Neural crest cell (in vitro differentiated cells): ENCODE measurements at regions not wholly inside any gene's neighbourhood (a gene's known extent, or its start where the extent isn't known, plus 50 kb on each side); places are given as distances from the start of the nearest gene placed in this dataset.

Experiments
- DNase-seq: peaks from one replicate; pipeline ENCODE4 v3.0.0; 2021; ENCODE audit warnings: low read depth, mixed read lengths, low spot score
- H3K27ac Mint-ChIP-seq: one replicate; pipeline ENCODE4 v1.8.0; 2021; ENCODE audit warnings: mild to moderate bottlenecking, mixed read lengths; ENCODE audit not compliant: unreplicated experiment
- H3K27me3 Mint-ChIP-seq: 2 replicates; pipeline ENCODE4 v1.8.0; 2021; ENCODE audit warnings: low read depth, mild to moderate bottlenecking, mixed read lengths
- H3K36me3 Mint-ChIP-seq: 2 replicates; pipeline ENCODE4 v1.8.0; 2021; ENCODE audit warnings: low read depth, mild to moderate bottlenecking, mixed read lengths
- H3K4me1 Mint-ChIP-seq: 2 replicates; pipeline ENCODE4 v1.8.0; 2021; ENCODE audit warnings: mixed read lengths
- H3K4me3 Mint-ChIP-seq: one replicate; pipeline ENCODE4 v1.8.0; 2021; ENCODE audit warnings: mild to moderate bottlenecking, mixed read lengths
- H3K9me3 Mint-ChIP-seq: 2 replicates; pipeline ENCODE4 v1.8.0; 2021; ENCODE audit warnings: mixed read lengths
- TF ChIP-seq, protein P1 (sequence below): fragments of 200-600 bp; sonication (generic); conservative IDR thresholded peaks from 2 replicates; pipeline ENCODE4 v1.5.0; 2021; ENCODE audit warnings: antibody characterized with exemption, mild to moderate bottlenecking

DNA sequence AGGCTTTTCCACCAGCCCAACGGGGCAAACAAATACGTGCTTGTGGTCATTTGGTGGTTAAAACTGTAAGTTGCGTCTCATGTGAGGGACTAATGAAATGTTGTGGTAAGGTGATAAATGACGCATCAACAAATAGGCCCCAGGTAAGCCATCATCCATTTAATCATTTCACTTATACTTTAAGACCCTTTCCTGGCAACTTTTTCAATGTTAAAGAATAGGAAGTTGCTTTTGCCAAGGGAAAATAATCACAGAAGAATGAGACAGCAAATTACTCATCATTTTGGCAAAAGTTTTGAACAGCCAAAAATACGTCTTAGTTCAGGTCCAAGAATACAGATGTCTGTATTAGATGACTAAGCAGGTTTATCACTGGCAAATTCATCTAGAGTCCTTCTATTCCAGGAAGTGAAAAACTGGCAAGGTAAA, 660.4 kb downstream of the SLITRK1 start:
- Mint-ChIP-seq H3K4me3 (no peak overlapping the region), H3K36me3 (no peaks in the 10 kb centered on the region), H3K27ac (no peak overlapping the region), H3K9me3 (no peaks in the 10 kb centered on the region), H3K27me3 (no peaks in the 10 kb centered on the region), H3K4me1 (no peaks in the 10 kb centered on the region)
- DNase-seq, result no peak
- TF ChIP-seq, protein P1, sequence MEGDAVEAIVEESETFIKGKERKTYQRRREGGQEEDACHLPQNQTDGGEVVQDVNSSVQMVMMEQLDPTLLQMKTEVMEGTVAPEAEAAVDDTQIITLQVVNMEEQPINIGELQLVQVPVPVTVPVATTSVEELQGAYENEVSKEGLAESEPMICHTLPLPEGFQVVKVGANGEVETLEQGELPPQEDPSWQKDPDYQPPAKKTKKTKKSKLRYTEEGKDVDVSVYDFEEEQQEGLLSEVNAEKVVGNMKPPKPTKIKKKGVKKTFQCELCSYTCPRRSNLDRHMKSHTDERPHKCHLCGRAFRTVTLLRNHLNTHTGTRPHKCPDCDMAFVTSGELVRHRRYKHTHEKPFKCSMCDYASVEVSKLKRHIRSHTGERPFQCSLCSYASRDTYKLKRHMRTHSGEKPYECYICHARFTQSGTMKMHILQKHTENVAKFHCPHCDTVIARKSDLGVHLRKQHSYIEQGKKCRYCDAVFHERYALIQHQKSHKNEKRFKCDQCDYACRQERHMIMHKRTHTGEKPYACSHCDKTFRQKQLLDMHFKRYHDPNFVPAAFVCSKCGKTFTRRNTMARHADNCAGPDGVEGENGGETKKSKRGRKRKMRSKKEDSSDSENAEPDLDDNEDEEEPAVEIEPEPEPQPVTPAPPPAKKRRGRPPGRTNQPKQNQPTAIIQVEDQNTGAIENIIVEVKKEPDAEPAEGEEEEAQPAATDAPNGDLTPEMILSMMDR, result no peak

DNA sequence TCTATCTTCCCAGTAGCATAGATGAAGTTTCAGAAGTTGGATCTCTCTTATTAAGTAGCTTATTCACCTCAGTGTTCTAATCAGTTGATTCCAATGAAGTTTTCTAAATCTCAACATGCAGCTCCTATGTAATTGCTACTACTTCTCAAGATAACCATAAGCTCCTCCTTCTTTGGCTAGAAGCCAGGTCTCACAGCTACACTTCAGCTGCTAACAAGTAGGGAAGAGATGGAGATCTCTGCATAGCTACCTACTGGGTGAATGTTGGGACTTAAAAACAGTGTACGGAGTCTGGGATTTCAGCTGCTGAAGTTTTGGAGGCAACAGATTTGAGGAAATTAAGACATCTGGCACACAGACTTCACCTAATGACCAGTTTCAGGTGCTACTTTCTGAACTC, 661.0 kb downstream of the SLITRK1 start:
- H3K9me3 Mint-ChIP-seq, result no peaks in the 10 kb centered on the region
- TF ChIP-seq, protein P1, result no peak
- H3K27ac Mint-ChIP-seq, result no peak overlapping the region
- DNase-seq, result no peak
- no peaks in the 10 kb centered on the region for H3K27me3 Mint-ChIP-seq
- H3K4me1 Mint-ChIP-seq, result no peaks in the 10 kb centered on the region
- no peaks in the 10 kb centered on the region for H3K36me3 Mint-ChIP-seq
- H3K4me3 Mint-ChIP-seq, result no peak overlapping the region

DNA sequence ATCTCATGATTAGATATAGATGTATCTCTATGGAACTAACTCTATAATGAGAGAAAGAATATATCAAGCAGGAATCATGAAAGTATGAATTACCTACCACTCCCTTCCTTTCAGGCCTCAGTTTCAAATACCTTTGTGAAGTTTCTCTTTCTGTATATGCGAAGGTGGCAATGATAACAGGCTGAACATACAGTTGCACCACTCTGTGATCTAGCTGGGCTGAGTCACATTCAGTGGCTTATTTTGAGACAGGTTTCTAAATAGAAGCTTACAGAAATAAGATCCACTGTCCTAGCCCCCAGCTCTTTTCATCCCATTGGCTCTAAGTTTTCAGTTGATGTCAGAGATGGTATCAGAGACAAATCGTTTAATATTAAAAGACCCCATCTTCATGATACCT, 662.0 kb downstream of the SLITRK1 start:
- H3K27me3 Mint-ChIP-seq, result no peaks in the 10 kb centered on the region
- H3K27ac Mint-ChIP-seq, result no peak overlapping the region
- H3K4me1 Mint-ChIP-seq, result no peaks in the 10 kb centered on the region

DNA sequence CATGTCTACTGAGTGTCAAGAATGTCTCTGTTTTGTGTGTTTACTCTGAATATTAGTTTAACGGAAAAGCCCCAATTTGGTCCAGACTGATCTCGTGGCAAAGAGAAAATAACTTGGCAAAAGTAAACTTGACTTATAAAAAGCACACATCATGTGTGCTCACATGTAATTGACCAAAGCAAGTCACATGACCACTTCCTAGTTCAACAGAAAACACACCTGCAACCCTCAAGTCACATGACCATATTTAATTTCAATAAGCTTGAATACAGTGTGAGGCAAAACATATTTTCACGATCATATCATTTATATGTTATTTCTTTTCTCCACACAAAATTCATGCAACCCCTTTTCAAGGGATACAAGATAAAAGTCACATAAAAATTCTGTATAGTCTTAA, 662.4 kb downstream of the SLITRK1 start:
- Mint-ChIP-seq H3K9me3 (no peaks in the 10 kb centered on the region), H3K36me3 (no peaks in the 10 kb centered on the region), H3K4me3 (no peak overlapping the region), H3K27me3 (no peaks in the 10 kb centered on the region), H3K4me1 (no peaks in the 10 kb centered on the region), H3K27ac (no peak overlapping the region)
- DNase-seq, result no peak
- TF ChIP-seq, protein P1, result no peak

More for the DNA sequence above, 662.0 kb downstream of the SLITRK1 start:
- no peak for DNase-seq
- Mint-ChIP-seq H3K36me3 (no peaks in the 10 kb centered on the region), H3K9me3 (no peaks in the 10 kb centered on the region), H3K4me3 (no peak overlapping the region)
- TF ChIP-seq, protein P1, result no peak

DNA sequence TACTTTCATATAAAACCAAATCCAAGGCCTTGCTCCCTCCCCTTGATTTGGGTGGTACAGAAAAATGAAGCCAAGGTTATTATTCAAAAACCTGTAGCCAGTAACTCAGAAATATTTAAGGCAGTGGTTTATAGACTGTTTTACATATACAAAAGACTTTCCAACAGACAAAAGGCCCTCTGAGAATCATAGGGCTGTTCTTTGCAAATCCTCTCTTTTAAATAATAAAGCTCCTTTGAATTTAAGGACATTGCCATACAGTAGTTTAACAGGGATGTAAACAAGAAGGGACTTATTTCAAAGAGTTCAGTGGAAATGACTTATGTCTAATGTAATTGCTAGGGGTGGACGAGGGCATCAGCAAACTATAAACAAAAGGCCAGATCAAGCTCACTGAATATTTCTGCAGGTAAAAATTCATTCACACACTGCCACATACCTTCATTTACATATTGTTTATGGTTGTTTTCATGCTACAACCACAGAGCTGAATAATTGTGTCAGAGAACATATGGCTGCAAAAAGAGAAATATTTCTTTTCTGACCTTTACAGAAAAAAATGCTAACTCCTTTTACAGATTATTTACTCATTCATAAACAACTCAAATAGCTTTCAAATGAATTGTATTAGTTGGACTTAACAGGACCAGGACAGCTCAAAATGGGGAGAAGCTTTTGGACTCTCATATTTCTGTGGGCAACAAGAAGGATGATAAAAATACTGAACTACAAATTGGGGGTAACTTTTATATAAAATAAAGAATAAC, 665.6 kb downstream of the SLITRK1 start:
- TF ChIP-seq, protein P1, result no peak
- no peak overlapping the region for H3K27ac Mint-ChIP-seq
- peaks cover 3% of the 10 kb centered on the region for H3K9me3 Mint-ChIP-seq
- no peaks in the 10 kb centered on the region for H3K27me3 Mint-ChIP-seq
- no peaks in the 10 kb centered on the region for H3K36me3 Mint-ChIP-seq
- H3K4me3 Mint-ChIP-seq, result no peak overlapping the region
- DNase-seq, result no peak
- H3K4me1 Mint-ChIP-seq, result no peaks in the 10 kb centered on the region
